ENCODE measurements at regions not wholly inside any gene's neighbourhood (a gene's known extent, or its start where the extent isn't known, plus 50 kb on each side); places are given as distances from the start of the nearest gene placed in this dataset.
A peak's percentile ranks its signal among the peaks of the same experiment; 100 is the strongest.
"Not testable (repeated sequence)": the region's sequence is repeated elsewhere in the genome, so short reads cannot be mapped to it uniquely, and the experiment has no call there.

DNA sequence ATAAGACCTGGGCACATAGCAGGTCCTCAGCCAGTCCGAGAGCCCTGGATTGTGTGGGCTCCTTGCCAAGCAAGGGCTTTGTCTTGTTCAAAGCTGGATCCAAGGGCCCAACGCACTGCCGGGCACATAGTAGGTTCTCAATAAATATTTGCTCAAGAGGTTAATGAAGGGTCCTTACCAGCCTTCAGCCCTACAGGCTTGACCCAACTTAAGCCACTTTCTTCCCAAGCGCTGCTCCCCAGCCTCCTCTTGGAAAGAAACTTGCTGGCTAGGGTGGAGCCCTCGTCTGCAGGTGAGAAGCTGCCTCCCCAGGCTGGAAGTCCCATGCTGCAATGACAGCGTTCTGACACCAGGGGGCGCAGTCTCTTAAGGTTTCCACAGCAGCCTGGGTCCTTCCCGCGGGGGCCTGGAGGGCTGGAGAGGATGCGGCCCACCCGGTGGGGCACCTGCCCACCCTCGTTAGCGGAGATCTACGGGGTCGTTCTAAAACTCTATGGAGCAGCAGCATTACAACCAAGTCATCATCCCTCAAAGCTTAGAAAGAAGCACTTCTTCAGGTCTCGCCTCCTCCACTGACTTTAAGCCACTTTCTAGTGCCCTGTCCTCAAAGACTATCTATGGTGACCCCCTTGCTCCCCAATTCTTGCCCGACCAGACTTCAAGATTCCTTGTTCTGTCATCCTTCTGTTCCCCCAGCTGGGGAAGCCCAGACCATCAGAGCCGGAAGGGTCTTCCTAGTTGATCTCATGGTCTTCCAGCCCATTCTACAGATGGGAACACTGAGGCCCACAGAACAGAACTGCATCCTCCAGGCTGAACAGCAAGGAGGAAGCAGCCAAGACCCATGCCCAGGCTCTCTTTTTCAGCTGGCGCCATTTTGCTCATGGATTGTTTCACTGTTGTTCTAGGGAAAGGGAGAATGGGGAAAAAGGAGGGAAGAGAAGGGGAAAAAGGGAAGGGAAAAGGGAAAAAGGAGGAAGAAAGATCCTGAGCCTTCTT is 115.4 kb downstream of the LHX2 start:
- peak; percentile 77 for DNase-seq

DNA sequence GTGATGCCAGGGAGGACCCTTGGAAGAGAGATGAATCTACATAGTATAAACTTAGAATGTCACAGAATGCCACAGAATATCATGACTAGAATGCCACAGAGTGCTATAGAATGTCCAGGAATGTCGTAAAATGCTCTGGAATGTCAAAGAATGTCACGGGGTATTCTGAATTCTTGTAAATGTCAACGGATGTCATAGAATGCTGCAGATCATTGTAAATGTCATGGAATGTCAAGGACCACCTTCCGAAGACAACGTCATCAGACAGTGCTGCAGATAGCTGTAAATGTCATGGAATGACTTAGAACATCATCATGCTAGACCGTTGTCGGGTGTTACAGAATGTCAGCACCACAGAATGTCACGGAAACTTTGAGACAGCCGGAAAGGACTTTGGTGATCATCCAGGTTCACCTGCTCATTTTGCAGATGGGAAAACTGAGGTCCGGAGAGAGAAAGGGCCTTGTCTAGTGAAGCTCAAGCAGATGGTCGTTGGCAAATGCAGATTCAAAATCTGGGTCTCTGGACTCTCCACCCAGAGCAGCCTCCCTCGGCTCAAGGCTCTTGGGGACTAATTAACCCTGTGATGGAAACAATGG is 117.1 kb downstream of the LHX2 start:
- no peak for DNase-seq

DNA sequence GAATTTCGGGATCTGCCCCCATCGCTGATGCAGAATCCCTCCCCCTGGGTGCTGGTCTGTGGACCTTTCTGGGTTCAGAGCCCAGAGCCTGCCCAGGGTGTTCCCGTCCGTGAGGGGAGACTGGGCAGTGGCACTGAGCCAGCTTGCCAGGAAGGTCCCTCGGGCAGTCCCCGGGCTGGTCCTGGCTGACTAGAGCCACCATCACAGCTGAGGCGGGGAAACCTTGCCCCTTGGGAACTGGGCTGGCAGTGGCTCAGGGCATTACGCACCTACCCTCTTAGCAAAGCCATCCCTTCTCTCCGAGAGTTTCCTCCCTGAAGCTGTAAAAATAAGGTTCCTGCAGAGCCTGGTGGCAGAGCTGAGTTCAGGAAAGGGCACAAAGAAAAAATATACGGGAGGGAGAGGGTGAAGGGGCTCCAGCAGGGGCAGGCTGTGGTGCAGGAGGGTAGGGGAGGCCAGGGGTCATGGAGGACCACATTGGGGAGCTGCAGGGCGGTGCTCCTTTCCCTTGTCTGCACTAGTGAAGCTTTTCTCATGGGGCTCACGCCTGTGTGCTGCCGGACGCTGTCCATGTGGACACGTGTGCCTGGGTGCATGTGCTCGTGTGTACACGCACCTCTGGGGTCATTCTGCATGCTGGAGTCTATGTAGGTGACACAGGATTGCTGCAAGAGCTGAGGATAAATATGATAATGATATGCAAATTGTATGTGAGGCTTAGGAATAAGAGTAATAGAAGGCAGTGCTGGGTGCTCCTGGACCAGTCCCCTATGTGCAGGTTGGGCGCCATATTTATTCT is 118.9 kb downstream of the LHX2 start:
- DNase-seq = no peak

DNA sequence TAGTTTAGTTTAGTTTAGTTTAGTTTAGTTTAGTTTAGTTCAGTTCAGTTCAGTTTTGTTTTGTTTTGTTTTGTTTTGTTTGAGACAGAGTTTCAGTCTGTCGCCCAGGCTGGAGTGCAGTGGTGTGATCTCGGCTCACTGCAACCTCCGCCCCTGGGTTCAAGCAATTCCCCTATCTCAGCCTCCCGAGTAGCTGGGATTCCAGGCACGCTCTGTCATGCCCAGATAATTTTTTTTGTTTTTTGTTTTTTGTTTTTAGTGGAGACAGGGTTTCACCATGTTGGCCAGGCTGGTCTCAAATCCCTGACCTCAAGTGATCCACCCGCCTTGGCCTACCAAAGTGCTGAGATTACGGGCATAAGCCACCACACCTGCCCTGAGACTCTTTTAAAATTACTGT is 120.0 kb downstream of the LHX2 start:
- DNase-seq = not testable (repeated sequence)

GRCh38 chr9:124132671-124133147 is 121.1 kb downstream of the LHX2 start:
- no peak for DNase-seq

DNA sequence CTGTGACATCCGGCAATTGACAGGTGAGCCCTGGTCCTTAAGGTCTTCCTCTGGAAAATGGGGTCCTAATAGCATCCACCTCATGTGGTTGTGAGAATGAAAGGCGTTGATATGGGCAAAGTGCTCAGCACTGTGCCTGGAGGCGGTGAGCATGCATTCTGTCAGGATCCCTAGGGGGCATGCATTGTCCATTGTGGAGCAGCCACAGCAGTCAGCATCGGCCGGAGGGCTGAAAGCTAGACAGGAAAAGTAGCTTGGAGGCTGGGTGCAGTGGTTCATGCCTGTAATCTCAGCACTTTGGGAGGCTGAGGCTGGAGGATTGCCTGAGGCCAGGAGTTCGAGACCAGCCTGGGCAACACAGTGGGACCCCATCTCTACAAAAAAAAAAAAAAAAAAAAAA is 122.2 kb downstream of the LHX2 start:
- peak; percentile 18 for DNase-seq

- DNase-seq = no peak
Observed at GRCh38 chr9:124134526-124134925, 123.0 kb downstream of the LHX2 start.

DNA sequence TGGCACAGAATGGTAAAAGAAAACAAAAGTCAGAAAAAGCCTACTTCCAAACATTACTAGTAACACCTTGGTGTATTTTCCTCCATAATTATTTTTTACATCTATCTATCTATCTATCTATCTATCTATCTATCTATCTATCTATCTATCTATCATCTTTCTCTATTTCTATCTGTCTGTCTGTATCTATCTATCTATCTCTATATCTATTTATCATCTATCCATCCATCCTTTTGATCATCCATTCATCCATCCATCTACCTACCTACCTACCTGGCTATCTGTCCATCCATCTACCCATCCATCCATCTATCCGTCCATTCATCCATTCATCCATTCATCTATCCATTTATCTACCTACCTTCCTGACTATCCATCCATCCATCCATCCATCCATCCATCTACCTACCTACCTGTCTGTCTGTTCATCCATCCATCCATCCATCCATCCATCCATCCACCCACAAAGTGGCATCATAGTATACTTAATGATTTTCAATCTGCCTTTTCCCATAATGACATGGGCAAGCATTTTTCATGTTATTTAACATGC is 121.9 kb upstream of the NEK6 start:
- DNase-seq = no peak

- DNase-seq = no peak
Observed at GRCh38 chr9:124137009-124137943, 120.5 kb upstream of the NEK6 start.

DNA sequence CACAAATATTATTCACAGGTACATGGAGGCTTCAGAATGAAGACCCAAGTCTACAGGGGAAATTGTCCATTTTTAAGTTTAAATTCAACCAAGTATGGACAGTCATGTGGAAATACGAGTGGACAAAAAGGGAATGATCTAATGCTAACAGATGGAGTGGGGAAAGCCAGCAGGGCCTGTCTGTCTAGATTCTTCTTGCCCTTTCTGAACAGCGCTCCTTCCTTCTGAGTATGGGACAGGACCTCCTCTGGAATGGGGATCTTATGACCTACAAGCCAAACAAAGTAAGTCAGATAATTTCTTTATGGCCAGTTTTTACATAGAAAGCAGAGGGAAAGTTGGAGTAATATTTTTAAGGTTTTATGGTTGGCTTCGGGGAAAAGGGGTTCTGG is 119.8 kb upstream of the NEK6 start:
- DNase-seq = no peak

GRCh38 chr9:124139001-124139400 is 118.7 kb upstream of the NEK6 start:
- DNase-seq = no peak

DNA sequence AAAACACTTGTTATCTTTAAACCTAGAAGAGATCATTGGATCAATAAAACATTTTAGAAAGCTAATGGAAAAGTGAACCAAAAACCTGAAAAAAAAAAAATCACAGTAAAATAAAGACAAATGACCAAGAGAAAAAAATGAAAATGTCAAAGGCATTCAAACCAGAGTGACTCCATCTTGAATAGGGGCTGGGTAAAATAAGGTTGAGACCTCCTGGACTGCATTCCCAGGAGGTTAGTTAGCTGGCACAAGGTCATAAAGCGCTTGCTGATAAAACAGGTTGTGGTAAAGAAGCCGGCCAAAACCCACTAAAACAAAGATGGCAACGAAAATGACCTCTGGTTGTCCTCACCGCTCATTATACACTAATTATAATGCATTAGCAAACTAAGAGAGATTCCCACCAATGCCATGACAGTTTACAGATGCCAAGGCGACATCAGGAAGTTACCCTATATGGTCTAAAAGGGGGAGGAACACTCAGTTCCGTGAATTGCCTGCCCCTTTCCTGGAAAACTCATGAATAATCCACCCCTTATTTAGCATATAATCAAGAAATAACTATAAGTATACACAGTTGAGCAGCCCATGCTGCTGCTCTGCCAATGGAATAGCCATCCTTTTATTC is 116.7 kb upstream of the NEK6 start:
- peak; percentile 56 for DNase-seq

- not testable (repeated sequence) for DNase-seq
Observed at GRCh38 chr9:124144561-124145123, 113.1 kb upstream of the NEK6 start.

- no peak for DNase-seq
Observed at GRCh38 chr9:124146031-124146561, 111.7 kb upstream of the NEK6 start.

GRCh38 chr9:124149992-124150391 is 107.8 kb upstream of the NEK6 start:
- DNase-seq = peak; percentile 17

DNA sequence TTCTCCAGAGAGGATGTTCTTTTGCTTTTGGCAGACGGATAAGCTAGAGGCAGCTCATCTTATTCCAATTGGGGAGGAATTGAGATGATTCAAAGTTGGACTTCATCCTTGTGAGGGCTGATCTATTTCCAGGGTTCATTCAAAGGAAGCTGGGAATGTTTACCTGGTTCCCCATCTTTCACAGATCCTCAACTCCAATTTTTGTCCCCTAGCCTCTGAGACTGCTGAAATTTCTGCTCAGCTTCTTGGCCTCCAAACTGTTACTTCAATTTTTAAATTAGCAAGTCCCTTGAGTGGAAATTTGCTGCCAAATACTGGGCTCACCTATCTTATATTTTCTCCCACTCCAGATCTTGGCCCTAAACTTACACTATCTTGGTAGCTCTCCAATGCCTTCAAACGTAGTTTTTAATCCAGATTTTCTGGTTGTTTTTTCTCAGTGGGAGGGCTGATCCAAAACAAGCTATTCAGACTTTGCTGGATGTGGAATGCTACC is 93.9 kb upstream of the NEK6 start:
- DNase-seq = no peak

DNA sequence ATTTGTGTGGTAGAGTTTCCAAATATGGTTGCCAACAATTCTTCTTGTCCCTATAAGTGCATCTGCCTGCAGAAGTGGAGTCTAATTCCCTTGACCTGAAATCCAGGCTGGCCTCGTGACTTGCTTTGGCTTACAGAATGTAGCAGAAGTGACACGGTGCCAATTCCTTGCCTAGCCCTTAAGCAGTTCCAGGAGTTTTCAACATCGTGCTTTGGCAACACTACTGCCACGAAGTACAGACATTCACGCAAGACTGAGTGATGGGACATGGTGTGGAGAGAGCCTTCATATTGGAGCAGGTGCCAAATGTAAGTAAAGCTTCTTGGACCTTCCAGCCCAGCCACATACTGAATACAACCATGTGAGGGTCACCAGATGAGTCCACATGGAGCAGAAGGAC is 92.9 kb upstream of the NEK6 start:
- DNase-seq = no peak

DNA sequence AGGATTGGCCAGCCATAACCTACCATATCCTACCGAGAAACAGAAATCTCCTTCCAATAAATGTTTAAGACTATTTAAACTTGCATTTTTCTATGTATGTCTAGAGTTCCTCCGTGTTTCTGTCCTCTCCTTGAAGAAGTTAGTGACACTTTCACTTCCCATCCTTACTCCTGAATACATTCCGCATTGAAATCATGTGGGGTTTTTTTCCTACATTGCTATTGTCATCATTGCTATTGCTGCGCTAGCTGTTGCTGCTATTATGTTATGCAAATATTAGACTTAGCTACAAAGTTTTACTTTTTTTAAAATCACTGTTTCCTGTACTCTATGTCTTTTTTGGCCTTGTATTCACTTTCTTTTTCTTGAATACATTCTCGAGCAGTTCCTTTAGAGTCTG is 83.3 kb upstream of the NEK6 start:
- no peak for DNase-seq

- DNase-seq = not testable (repeated sequence)
Observed at GRCh38 chr9:124177522-124177921, 80.2 kb upstream of the NEK6 start.

Data from OCI-M1 (cell line).